ENCODE measurements at regions not wholly inside any gene's neighbourhood (a gene's known extent, or its start where the extent isn't known, plus 50 kb on each side); places are given as distances from the start of the nearest gene placed in this dataset.
"Not testable (repeated sequence)": the region's sequence is repeated elsewhere in the genome, so short reads cannot be mapped to it uniquely, and the experiment has no call there.

DNA sequence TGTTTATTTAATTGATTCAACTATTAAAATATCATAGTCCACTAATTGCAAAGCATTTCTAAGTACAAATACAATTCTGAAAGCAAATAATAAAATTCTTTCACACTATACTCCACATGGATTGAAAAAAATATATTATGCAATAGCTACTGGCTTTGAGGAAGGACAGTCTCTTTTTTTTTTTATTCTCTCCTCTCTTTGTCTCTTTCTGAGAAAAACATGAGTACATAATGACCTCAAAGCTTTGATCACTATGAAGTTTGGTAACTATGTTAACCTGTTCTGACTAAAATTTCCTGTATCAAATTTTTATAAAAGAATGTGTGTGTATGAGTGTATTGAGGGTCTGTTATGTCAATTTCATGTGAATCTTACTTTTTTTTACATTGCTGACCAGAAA is 96.2 kb downstream of the RGS2 start:
- no peaks in the 10 kb centered on the region for H3K9me3 Mint-ChIP-seq (ENCODE audit: low read depth, unreplicated experiment)
- intact Hi-C loops (cut with micrococcal nuclease; ENCODE audit: unreplicated experiment), result loop anchor here (2.0 kb wide), 1 partner anchor 94 kb away; no protein-coding TSS in a partner anchor
- H3K27me3 Mint-ChIP-seq (ENCODE audit: unreplicated experiment), result no peaks in the 10 kb centered on the region
- CTCF ChIA-PET, result interaction anchor here (1.0 kb wide), 2 partner anchors 10 to 162 kb away, joined by 3 to 4 read pairs; no protein-coding TSS in a partner anchor
- BruUV-seq (replicated peaks), result no TSS peak
- no peaks in the 10 kb centered on the region for H3K36me3 Mint-ChIP-seq (ENCODE audit: insufficient read depth, unreplicated experiment)
- no peak overlapping the region for H3K4me3 Mint-ChIP-seq (ENCODE audit: low read depth, unreplicated experiment)
- DNase-seq, result no peak
- H3K4me1 Mint-ChIP-seq (ENCODE audit: low read depth, unreplicated experiment), result no peaks in the 10 kb centered on the region
- H3K27ac Mint-ChIP-seq (ENCODE audit: unreplicated experiment), result peak overlapping the region; percentile 29
- TF ChIP-seq, protein P1, sequence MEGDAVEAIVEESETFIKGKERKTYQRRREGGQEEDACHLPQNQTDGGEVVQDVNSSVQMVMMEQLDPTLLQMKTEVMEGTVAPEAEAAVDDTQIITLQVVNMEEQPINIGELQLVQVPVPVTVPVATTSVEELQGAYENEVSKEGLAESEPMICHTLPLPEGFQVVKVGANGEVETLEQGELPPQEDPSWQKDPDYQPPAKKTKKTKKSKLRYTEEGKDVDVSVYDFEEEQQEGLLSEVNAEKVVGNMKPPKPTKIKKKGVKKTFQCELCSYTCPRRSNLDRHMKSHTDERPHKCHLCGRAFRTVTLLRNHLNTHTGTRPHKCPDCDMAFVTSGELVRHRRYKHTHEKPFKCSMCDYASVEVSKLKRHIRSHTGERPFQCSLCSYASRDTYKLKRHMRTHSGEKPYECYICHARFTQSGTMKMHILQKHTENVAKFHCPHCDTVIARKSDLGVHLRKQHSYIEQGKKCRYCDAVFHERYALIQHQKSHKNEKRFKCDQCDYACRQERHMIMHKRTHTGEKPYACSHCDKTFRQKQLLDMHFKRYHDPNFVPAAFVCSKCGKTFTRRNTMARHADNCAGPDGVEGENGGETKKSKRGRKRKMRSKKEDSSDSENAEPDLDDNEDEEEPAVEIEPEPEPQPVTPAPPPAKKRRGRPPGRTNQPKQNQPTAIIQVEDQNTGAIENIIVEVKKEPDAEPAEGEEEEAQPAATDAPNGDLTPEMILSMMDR (IDR thresholded peaks at IDR 0.05; ENCODE audit: unreplicated experiment), result no peak

DNA sequence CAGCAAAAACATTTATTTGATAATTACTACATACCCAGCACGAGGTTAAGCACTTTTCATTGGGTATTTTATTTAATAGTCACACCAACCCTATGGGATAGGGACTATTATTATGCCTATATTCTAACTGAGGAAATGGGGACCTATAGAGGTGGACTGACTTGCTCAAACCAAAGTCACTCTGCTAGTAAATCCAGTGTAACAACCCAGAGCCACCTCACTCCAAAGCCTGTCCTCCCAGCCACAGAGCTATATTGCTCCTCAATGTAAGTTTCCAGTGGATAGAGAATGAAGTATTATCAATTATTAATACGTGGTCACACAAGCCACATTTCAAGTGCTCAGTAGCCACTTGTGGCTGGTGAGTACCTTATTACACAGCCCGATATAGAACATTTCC is 97.5 kb downstream of the RGS2 start:
- H3K4me3 Mint-ChIP-seq (ENCODE audit: low read depth, unreplicated experiment), result no peak overlapping the region
- TF ChIP-seq, protein P1 (IDR thresholded peaks at IDR 0.05; ENCODE audit: unreplicated experiment), result no peak
- H3K9me3 Mint-ChIP-seq (ENCODE audit: low read depth, unreplicated experiment), result no peaks in the 10 kb centered on the region
- intact Hi-C loops (cut with micrococcal nuclease; ENCODE audit: unreplicated experiment), result no loop called here
- H3K36me3 Mint-ChIP-seq (ENCODE audit: insufficient read depth, unreplicated experiment), result no peaks in the 10 kb centered on the region
- no peak for DNase-seq
- no TSS peak for BruUV-seq (replicated peaks)
- H3K27me3 Mint-ChIP-seq (ENCODE audit: unreplicated experiment), result no peaks in the 10 kb centered on the region
- CTCF ChIA-PET, result no interaction called here
- H3K27ac Mint-ChIP-seq (ENCODE audit: unreplicated experiment), result no peak overlapping the region
- no peaks in the 10 kb centered on the region for H3K4me1 Mint-ChIP-seq (ENCODE audit: low read depth, unreplicated experiment)

DNA sequence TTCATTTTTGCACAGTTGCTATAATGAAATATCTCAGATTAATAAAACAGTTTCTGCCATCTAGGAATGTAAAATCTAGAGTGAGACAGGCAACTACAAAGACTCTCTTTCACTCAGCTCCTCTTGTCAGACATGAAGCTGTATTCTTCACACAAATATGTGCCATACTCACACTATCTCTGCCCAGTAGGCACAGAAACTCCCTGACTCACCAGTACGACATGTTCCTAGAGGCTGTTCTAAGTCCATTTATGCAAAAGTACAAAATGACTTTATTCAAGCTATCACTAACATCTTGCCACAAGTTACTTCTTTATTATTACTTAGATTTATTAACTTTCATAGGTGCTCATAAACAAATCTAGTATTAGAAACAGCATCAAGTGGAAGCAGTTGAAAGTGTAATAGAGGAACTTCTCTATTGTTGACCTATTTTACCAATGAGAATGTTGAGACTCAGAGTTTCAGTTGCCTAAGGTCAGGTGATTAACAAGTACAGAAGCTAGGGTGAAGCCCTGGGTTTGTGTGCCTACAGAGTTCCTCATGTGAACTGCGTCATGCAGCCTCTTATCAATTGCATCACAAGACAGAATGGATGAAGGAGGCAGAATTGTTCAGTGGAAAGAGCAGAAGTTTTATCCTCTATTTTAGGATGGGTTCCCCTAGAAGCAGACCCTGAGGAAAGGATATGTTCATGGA is 98.9 kb downstream of the RGS2 start:
- intact Hi-C loops (cut with micrococcal nuclease; ENCODE audit: unreplicated experiment), result no loop called here
- peaks cover 6% of the 10 kb centered on the region for H3K4me1 Mint-ChIP-seq (ENCODE audit: low read depth, unreplicated experiment)
- TF ChIP-seq, protein P1 (IDR thresholded peaks at IDR 0.05; ENCODE audit: unreplicated experiment), result no peak
- DNase-seq, result no peak
- BruUV-seq (replicated peaks), result no TSS peak
- no peaks in the 10 kb centered on the region for H3K27me3 Mint-ChIP-seq (ENCODE audit: unreplicated experiment)
- H3K36me3 Mint-ChIP-seq (ENCODE audit: insufficient read depth, unreplicated experiment), result no peaks in the 10 kb centered on the region
- no peaks in the 10 kb centered on the region for H3K9me3 Mint-ChIP-seq (ENCODE audit: low read depth, unreplicated experiment)
- CTCF ChIA-PET, result no interaction called here
- H3K4me3 Mint-ChIP-seq (ENCODE audit: low read depth, unreplicated experiment), result no peak overlapping the region
- no peak overlapping the region for H3K27ac Mint-ChIP-seq (ENCODE audit: unreplicated experiment)

DNA sequence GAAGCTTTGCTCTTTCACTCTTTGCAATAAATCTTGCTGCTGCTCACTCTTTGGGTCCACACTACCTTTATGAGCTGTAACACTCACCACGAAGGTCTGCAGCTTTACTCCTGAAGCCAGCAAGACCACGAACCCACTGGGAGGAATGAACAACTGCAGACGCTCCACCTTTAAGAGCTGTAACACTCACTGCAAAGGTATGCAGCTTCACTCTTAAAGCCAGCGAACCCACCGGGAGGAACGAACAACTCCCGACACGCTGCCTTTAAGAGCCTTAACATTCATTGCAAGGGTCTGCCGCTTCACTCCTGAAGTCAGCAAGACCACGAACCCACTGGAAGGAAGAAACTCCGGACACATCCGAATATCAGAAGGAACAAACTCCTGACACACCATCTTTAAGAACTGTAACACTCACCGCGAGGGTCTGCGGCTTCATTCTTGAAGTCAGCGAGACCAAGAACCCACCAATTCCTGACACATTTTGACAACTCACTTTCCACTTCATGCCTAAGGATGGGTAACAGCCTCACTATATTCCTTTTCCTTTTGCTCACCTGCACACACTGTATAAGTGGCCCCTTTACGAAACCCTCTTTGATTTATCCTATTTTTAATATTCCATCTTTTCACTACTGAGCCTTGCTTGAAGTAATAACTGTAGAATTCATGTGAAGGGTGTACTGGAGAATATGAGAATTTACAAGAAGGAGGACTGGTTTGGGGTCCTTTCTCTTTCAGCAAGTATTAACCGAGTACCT is 103.2 kb downstream of the RGS2 start:
- H3K27me3 Mint-ChIP-seq (ENCODE audit: unreplicated experiment); H3K27ac Mint-ChIP-seq (ENCODE audit: unreplicated experiment); H3K36me3 Mint-ChIP-seq (ENCODE audit: insufficient read depth, unreplicated experiment); DNase-seq; CTCF ChIA-PET; BruUV-seq (replicated peaks); H3K9me3 Mint-ChIP-seq (ENCODE audit: low read depth, unreplicated experiment); H3K4me3 Mint-ChIP-seq (ENCODE audit: low read depth, unreplicated experiment): not testable (repeated sequence)
- intact Hi-C loops (cut with micrococcal nuclease; ENCODE audit: unreplicated experiment), result loop anchor here (5.0 kb wide), 2 partner anchors 65 to 85 kb away; no protein-coding TSS in a partner anchor
- H3K4me1 Mint-ChIP-seq (ENCODE audit: low read depth, unreplicated experiment), result peaks cover 27% of the 10 kb centered on the region
